Hepatocyte (in vitro differentiated cells): ENCODE measurements at regions not wholly inside any gene's neighbourhood (a gene's known extent, or its start where the extent isn't known, plus 50 kb on each side); places are given as distances from the start of the nearest gene placed in this dataset.

Source experiments
- DNase-seq: peaks from one replicate; pipeline ENCODE4 v3.0.0-alpha.2; 2016; ENCODE audit warnings: low spot score
- H2AFZ ChIP-seq: fragments of 200-600 bp; sonication (generic); 2 replicates; pipeline ENCODE4 v1.6.0; 2016; ENCODE audit warnings: antibody characterized with exemption, mild to moderate bottlenecking
- H3K27ac ChIP-seq: fragments of 200-600 bp; sonication (generic); 2 replicates; pipeline ENCODE4 v1.5.1; 2016; ENCODE audit warnings: mild to moderate bottlenecking
- H3K27me3 ChIP-seq: fragments of 200-600 bp; sonication (generic); 2 replicates; pipeline ENCODE4 v1.6.1; 2016
- H3K36me3 ChIP-seq: fragments of 200-600 bp; sonication (generic); replicated peaks from 2 replicates; pipeline ENCODE4 v1.5.1; 2016; ENCODE audit warnings: low read depth; ENCODE audit not compliant: insufficient read depth
- H3K4me1 ChIP-seq: fragments of 200-600 bp; sonication (generic); 2 replicates; pipeline ENCODE4 v1.5.1; 2016; ENCODE audit warnings: mild to moderate bottlenecking, moderate library complexity; ENCODE audit not compliant: insufficient read depth
- H3K4me2 ChIP-seq: fragments of 200-600 bp; sonication (generic); 2 replicates; pipeline ENCODE4 v1.6.0; 2016
- H3K4me3 ChIP-seq: fragments of 200-600 bp; sonication (generic); 2 replicates; pipeline ENCODE4 v1.5.1; 2016; ENCODE audit warnings: mild to moderate bottlenecking
- H3K79me2 ChIP-seq: fragments of 200-600 bp; sonication (generic); 2 replicates; pipeline ENCODE4 v1.6.0; 2017; ENCODE audit warnings: mild to moderate bottlenecking
- H3K9me2 ChIP-seq: fragments of 200-600 bp; sonication (generic); replicated peaks from 2 replicates; pipeline ENCODE4 v1.6.0; 2017; ENCODE audit warnings: mild to moderate bottlenecking; ENCODE audit not compliant: insufficient read depth
- H3K9me3 ChIP-seq: fragments of 200-600 bp; sonication (generic); 2 replicates; pipeline ENCODE4 v1.5.1; 2016; ENCODE audit warnings: low read depth, mild to moderate bottlenecking
- H4K20me1 ChIP-seq: fragments of 200-600 bp; sonication (generic); 2 replicates; pipeline ENCODE4 v1.6.0; 2016; ENCODE audit warnings: mild to moderate bottlenecking; ENCODE audit not compliant: insufficient read depth, poor library complexity, severe bottlenecking
- CTCF ChIP-seq: fragments of 200-600 bp; sonication (generic); IDR thresholded peaks from 2 replicates; pipeline ENCODE4 v1.5.1; 2016; ENCODE audit warnings: antibody characterized with exemption, mild to moderate bottlenecking; ENCODE audit not compliant: poor library complexity
- EZH2 ChIP-seq: fragments of 200-600 bp; sonication (generic); IDR thresholded peaks from 2 replicates; pipeline ENCODE4 v1.6.1; 2016; ENCODE audit warnings: antibody characterized with exemption, mild to moderate bottlenecking, borderline replicate concordance
- EZH2phosphoT487 ChIP-seq: fragments of 200-600 bp; sonication (generic); IDR thresholded peaks from one replicate; pipeline ENCODE4 v1.6.1; 2018; ENCODE audit warnings: antibody characterized with exemption, mild to moderate bottlenecking, low read depth, moderate library complexity; ENCODE audit not compliant: unreplicated experiment, severe bottlenecking
- WGBS: methylation state at CpG from one replicate; pipeline ENCODE4 v1.1.6; 2016; ENCODE audit warnings: low lambda C conversion rate; ENCODE audit errors: missing lambda C conversion rate; 5-methylcytosine and 5-hydroxymethylcytosine counted together

- no peaks in the 10 kb centered on the region for H3K79me2 ChIP-seq
- H3K27ac ChIP-seq: no peak overlapping the region
- H3K4me3 ChIP-seq: no peak overlapping the region
- H4K20me1 ChIP-seq: no peaks in the 10 kb centered on the region
- no peak for DNase-seq
- no peaks in the 10 kb centered on the region for H3K27me3 ChIP-seq
- H3K4me2 ChIP-seq: no peak overlapping the region
- H3K4me1 ChIP-seq: peaks cover 12% of the 10 kb centered on the region
- no peaks in the 10 kb centered on the region for H3K9me2 ChIP-seq
- H3K36me3 ChIP-seq: no peaks in the 10 kb centered on the region
- TF ChIP-seq EZH2: no peak
- TF ChIP-seq EZH2phosphoT487: no peak
- TF ChIP-seq CTCF: no peak
- H3K9me3 ChIP-seq: no peaks in the 10 kb centered on the region
- no peak overlapping the region for H2AFZ ChIP-seq
- 85% methylated on average over 2 of the region's 2 CpGs for WGBS
Observed at GRCh38 chr13:22263185-22263584, 592.3 kb downstream of the FGF9 start.

GRCh38 chr13:22265563-22265962 is 594.7 kb downstream of the FGF9 start:
- Histone ChIP-seq H3K9me2 (no peaks in the 10 kb centered on the region), H3K9me3 (no peaks in the 10 kb centered on the region), H3K27ac (no peak overlapping the region), H3K79me2 (no peaks in the 10 kb centered on the region), H3K4me2 (no peak overlapping the region), H3K4me3 (no peak overlapping the region), H3K36me3 (no peaks in the 10 kb centered on the region), H2AFZ (no peak overlapping the region), H3K4me1 (peaks cover 12% of the 10 kb centered on the region), H3K27me3 (no peaks in the 10 kb centered on the region), H4K20me1 (no peaks in the 10 kb centered on the region)
- no peak for TF ChIP-seq EZH2phosphoT487
- 98% methylated on average over 5 of the region's 5 CpGs for WGBS
- DNase-seq: no peak

GRCh38 chr13:22270881-22271280 is 600.0 kb downstream of the FGF9 start:
- H3K27me3 ChIP-seq: no peaks in the 10 kb centered on the region
- no peaks in the 10 kb centered on the region for H3K9me3 ChIP-seq
- 97% methylated on average over 5 of the region's 5 CpGs for WGBS
- H3K27ac ChIP-seq: no peak overlapping the region
- no peak overlapping the region for H3K4me3 ChIP-seq
- DNase-seq: no peak
- no peak overlapping the region for H2AFZ ChIP-seq
- TF ChIP-seq EZH2 (no peak), EZH2phosphoT487 (no peak), CTCF (no peak)
- H3K36me3 ChIP-seq: no peaks in the 10 kb centered on the region
- no peak overlapping the region for H3K4me2 ChIP-seq
- H4K20me1 ChIP-seq: no peaks in the 10 kb centered on the region
- no peaks in the 10 kb centered on the region for H3K4me1 ChIP-seq
- no peaks in the 10 kb centered on the region for H3K9me2 ChIP-seq
- H3K79me2 ChIP-seq: no peaks in the 10 kb centered on the region

- 74% methylated on average over 2 of the region's 2 CpGs for WGBS
- no peak for TF ChIP-seq EZH2phosphoT487
- TF ChIP-seq EZH2: no peak
- no peak for TF ChIP-seq CTCF
- H3K4me1 ChIP-seq: no peaks in the 10 kb centered on the region
- H2AFZ ChIP-seq: no peak overlapping the region
- H4K20me1 ChIP-seq: no peaks in the 10 kb centered on the region
- DNase-seq: no peak
- H3K9me2 ChIP-seq: no peaks in the 10 kb centered on the region
- H3K79me2 ChIP-seq: no peaks in the 10 kb centered on the region
- no peak overlapping the region for H3K4me2 ChIP-seq
- H3K36me3 ChIP-seq: no peaks in the 10 kb centered on the region
- no peaks in the 10 kb centered on the region for H3K9me3 ChIP-seq
- H3K4me3 ChIP-seq: no peak overlapping the region
- H3K27ac ChIP-seq: no peak overlapping the region
- H3K27me3 ChIP-seq: no peaks in the 10 kb centered on the region
Observed at GRCh38 chr13:22271903-22272302, 601.0 kb downstream of the FGF9 start.
